HepG2 (cell line): ENCODE measurements at regions not wholly inside any gene's neighbourhood (a gene's known extent, or its start where the extent isn't known, plus 50 kb on each side); places are given as distances from the start of the nearest gene placed in this dataset.
A peak's percentile ranks its signal among the peaks of the same experiment; 100 is the strongest.

Source experiments
- ATAC-seq: fragments of 200-7000 bp; cut with Tn5 transposase; 3 replicates; pipeline ENCODE4 v1.9.1; 2020; ENCODE audit warnings: mild to moderate bottlenecking, moderate library complexity
- BruUV-seq: library from RNA; stranded (reverse); fragments of 400-500 nt; replicated peaks from 2 replicates; lab custom pipeline; 2021; lab: Mats Ljungman, UMichigan
- CTCF ChIA-PET: fragments of 300-600 bp; formaldehyde crosslinking; extraction: SDS; loops from one replicate; lab custom pipeline; 2021; ENCODE audit warnings: low total read pairs, inconsistent platforms, low intra/inter-chr PET ratio; lab: Yijun Ruan, JAX
- POLR2A ChIA-PET: fragments of 350-600 bp; sonication (Branson Sonifier 250); formaldehyde crosslinking; loops from one replicate; lab custom pipeline; 2020; ENCODE audit warnings: antibody characterized with exemption, inconsistent platforms; lab: Yijun Ruan, JAX
- DNase-seq: peaks from one replicate; pipeline ENCODE4 v3.0.0-alpha.2; 2015; ENCODE audit warnings: low spot score
- FAIRE-seq: peaks from 3 replicates; lab custom pipeline; 2011; peaks lifted over from hg19 to GRCh38; lab: Jason Lieb, UNC
- H2AFZ ChIP-seq: one replicate; pipeline ENCODE4 v1.6.1; 2011; ENCODE audit warnings: low read length, inconsistent platforms
- H3K27ac ChIP-seq: fragments of 300-600 bp; 3 replicates; pipeline ENCODE4 v1.8.0; 2011; ENCODE audit warnings: mixed run types, mild to moderate bottlenecking, mixed read lengths, low read length, inconsistent platforms; ENCODE audit not compliant: insufficient read depth; ENCODE audit errors: extremely low read length
- H3K27me3 ChIP-seq, 2 experiments: fragments of 200-600 bp in 1 of 2; 2 replicates in 1 of 2; 3 replicates in 1 of 2; pipeline versions ENCODE4 v1.6.0 to v1.8.0; 2011; ENCODE audit warnings: low read length in 2 of 2, mild to moderate bottlenecking in 2 of 2, moderate library complexity in 2 of 2, inconsistent platforms in 1 of 2; ENCODE audit not compliant: insufficient read depth in 2 of 2, control insufficient read depth in 1 of 2
- H3K36me3 ChIP-seq, 2 experiments: fragments of 200-600 bp in 1 of 2; replicated peaks in 1 of 2; 2 replicates in 1 of 2; 3 replicates in 1 of 2; pipeline versions ENCODE4 v1.5.1 to v1.8.0; 2011; ENCODE audit warnings: low read length in 2 of 2, inconsistent platforms in 1 of 2; ENCODE audit not compliant: insufficient read depth in 2 of 2, control insufficient read depth in 1 of 2
- H3K4me1 ChIP-seq: 2 replicates; pipeline ENCODE4 v1.5.1; 2012; ENCODE audit warnings: low read length, inconsistent platforms; ENCODE audit not compliant: insufficient read depth
- H3K4me2 ChIP-seq: 2 replicates; pipeline ENCODE4 v1.6.0; 2011; ENCODE audit warnings: low read depth, low read length, inconsistent platforms
- H3K4me3 ChIP-seq, 3 experiments: fragments of 200-600 bp in 1 of 3; sonication (generic), shearing (Covaris generic) in 1 of 3; replicated peaks in 1 of 3; 2 replicates each; pipeline ENCODE4 v1.5.1; 2011 to 2016; ENCODE audit warnings: low read length in 3 of 3, inconsistent platforms in 2 of 3, low read depth in 2 of 3, mild to moderate bottlenecking in 2 of 3, control low read depth in 1 of 3, mixed read lengths in 1 of 3; ENCODE audit not compliant: insufficient read depth in 1 of 3
- H3K79me2 ChIP-seq: one replicate; pipeline ENCODE4 v1.6.1; 2011; ENCODE audit warnings: low read length, inconsistent platforms; ENCODE audit not compliant: insufficient read depth
- H3K9ac ChIP-seq: 2 replicates; pipeline ENCODE4 v1.6.0; 2011; ENCODE audit warnings: mild to moderate bottlenecking, low read depth, low read length, inconsistent platforms; ENCODE audit not compliant: insufficient read depth
- H3K9me3 ChIP-seq: 2 replicates; pipeline ENCODE4 v1.5.1; 2012; ENCODE audit warnings: mild to moderate bottlenecking, low read length
- H4K20me1 ChIP-seq: 2 replicates; pipeline ENCODE4 v1.6.0; 2011; ENCODE audit warnings: inconsistent platforms, mild to moderate bottlenecking, low read length, moderate library complexity; ENCODE audit not compliant: insufficient read depth
- E2F2 ChIP-seq: sonication (generic); formaldehyde crosslinking; IDR thresholded peaks from 2 replicates; pipeline ENCODE4 v1.4.0; 2020; ENCODE audit warnings: missing genetic modification reagents, borderline replicate concordance
- FOXO4 ChIP-seq: sonication (generic); formaldehyde crosslinking; conservative IDR thresholded peaks from 2 replicates; pipeline ENCODE4 v1.8.1; 2023; ENCODE audit warnings: missing genetic modification reagents
- FOXP1 ChIP-seq, 2 experiments: fragments of 450-650 bp in 1 of 2; IDR thresholded peaks; 2 replicates each; pipeline ENCODE4 v1.6.1; 2017 to 2018; ENCODE audit warnings: antibody characterized with exemption in 1 of 2
- GZF1 ChIP-seq: sonication (generic); formaldehyde crosslinking; IDR thresholded peaks from 2 replicates; pipeline ENCODE4 v1.5.1; 2020; ENCODE audit warnings: mild to moderate bottlenecking, missing genetic modification reagents
- HNF1A ChIP-seq, 2 experiments: sonication (generic) in 1 of 2; formaldehyde crosslinking in 1 of 2; IDR thresholded peaks; 2 replicates each; pipeline versions ENCODE4 v1.4.0 to v1.6.1; 2016 to 2020; ENCODE audit warnings: borderline replicate concordance in 1 of 2, low read depth in 1 of 2, mild to moderate bottlenecking in 1 of 2, missing genetic modification reagents in 1 of 2
- ISL2 ChIP-seq: sonication (generic); formaldehyde crosslinking; IDR thresholded peaks from 2 replicates; pipeline ENCODE4 v1.5.0; 2020; ENCODE audit warnings: missing genetic modification reagents
- JARID2 ChIP-seq: sonication (generic); formaldehyde crosslinking; IDR thresholded peaks from 2 replicates; pipeline ENCODE4 v1.8.1; 2023; ENCODE audit warnings: missing genetic modification reagents, inconsistent platforms; ENCODE audit not compliant: insufficient replicate concordance
- JUN ChIP-seq: sonication (generic); formaldehyde crosslinking; IDR thresholded peaks from 2 replicates; pipeline ENCODE4 v1.4.0; 2020; ENCODE audit warnings: mild to moderate bottlenecking, missing genetic modification reagents
- KDM3A ChIP-seq: IDR thresholded peaks from 2 replicates; pipeline ENCODE4 v1.6.1; 2018; ENCODE audit warnings: low read depth, missing compliant biosample characterization
- SATB2 ChIP-seq: sonication (generic); formaldehyde crosslinking; IDR thresholded peaks from 2 replicates; pipeline ENCODE4 v1.5.0; 2020; ENCODE audit warnings: missing genetic modification reagents
- SIX1 ChIP-seq: sonication (generic); formaldehyde crosslinking; IDR thresholded peaks from 2 replicates; pipeline ENCODE4 v1.4.0; 2020; ENCODE audit warnings: missing genetic modification reagents, borderline replicate concordance
- SMARCC2 ChIP-seq: fragments of 450-650 bp; IDR thresholded peaks from 2 replicates; pipeline ENCODE4 v1.6.1; 2017; ENCODE audit warnings: antibody characterized with exemption, mild to moderate bottlenecking
- SOX6 ChIP-seq, 2 experiments: fragments of 450-650 bp in 1 of 2; sonication (generic) in 1 of 2; formaldehyde crosslinking in 1 of 2; IDR thresholded peaks; 2 replicates each; pipeline versions ENCODE4 v1.4.0 to v1.6.1; 2017 to 2020; ENCODE audit warnings: antibody characterized with exemption in 1 of 2, mild to moderate bottlenecking in 1 of 2, missing genetic modification reagents in 1 of 2
- WIZ ChIP-seq: sonication (generic); formaldehyde crosslinking; IDR thresholded peaks from 2 replicates; pipeline ENCODE4 v1.5.1; 2020; ENCODE audit warnings: mild to moderate bottlenecking, missing genetic modification reagents
- ZC3H13 ChIP-seq: sonication (generic); formaldehyde crosslinking; IDR thresholded peaks from 2 replicates; pipeline ENCODE4 v1.8.1; 2023; ENCODE audit warnings: mild to moderate bottlenecking, missing genetic modification reagents, moderate library complexity
- ZNF530 ChIP-seq: sonication (generic); formaldehyde crosslinking; IDR thresholded peaks from 2 replicates; pipeline ENCODE4 v1.5.0; 2020; ENCODE audit warnings: low read depth, mild to moderate bottlenecking, missing genetic modification reagents
- in situ Hi-C: cut with HindIII; loops from 2 replicates; pipeline ENCODE4 v1.10.0; 2017; ENCODE audit warnings: low pct_unique_long_range_greater_than_20kb; ENCODE audit not compliant: extremely low pct_ligation_motif_present
- intact Hi-C: fragments of 100-400 bp; cut with micrococcal nuclease; formaldehyde crosslinking; loops from one replicate; pipeline ENCODE4 v1.10.0; 2022; ENCODE audit not compliant: unreplicated experiment
- TF ChIP-seq, protein P1 (sequence below): IDR thresholded peaks from 2 replicates; pipeline ENCODE4 v1.6.1; 2012; ENCODE audit warnings: low read depth, low read length, improper control_type of control experiment

DNA sequence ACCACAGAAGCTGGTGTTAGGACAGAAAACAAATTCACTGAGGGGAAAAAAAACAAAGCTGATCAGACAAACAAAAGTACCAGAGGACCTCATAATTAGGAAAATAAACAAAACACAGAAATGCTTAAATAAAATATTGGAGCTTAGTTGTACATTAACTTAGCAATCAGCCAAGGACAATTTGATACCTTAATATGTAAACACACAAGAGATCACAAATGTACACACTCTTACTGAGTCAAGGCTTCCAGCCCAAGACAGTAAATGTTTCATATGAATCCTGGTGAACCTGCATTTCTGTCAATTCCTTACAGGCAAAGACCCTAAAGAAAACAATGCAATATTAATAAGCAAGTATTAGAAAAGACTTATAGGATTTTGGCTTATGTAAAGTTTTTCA lies 62.0 kb upstream of the SPTLC3 start:
- H3K9ac ChIP-seq, result no peak overlapping the region
- no peaks in the 10 kb centered on the region for H3K27me3 ChIP-seq
- CTCF ChIA-PET, result no interaction called here
- POLR2A ChIA-PET, result no interaction called here
- FAIRE-seq, result no peak
- H3K36me3 ChIP-seq, result no peaks in the 10 kb centered on the region
- H4K20me1 ChIP-seq, result no peaks in the 10 kb centered on the region
- peaks cover 41% of the 10 kb centered on the region for H3K4me1 ChIP-seq
- no peak overlapping the region for H3K4me2 ChIP-seq
- in situ Hi-C loops, result loop anchor here (25.0 kb wide), 1 partner anchor 591 kb away; no protein-coding TSS in a partner anchor
- no peaks in the 10 kb centered on the region for H3K79me2 ChIP-seq
- H3K27ac ChIP-seq, result no peak overlapping the region
- peak; percentile 47; the same call in 1 of the 3 replicates for ATAC-seq
- no peaks in the 10 kb centered on the region for H3K9me3 ChIP-seq
- no peak overlapping the region for H3K4me3 ChIP-seq
- BruUV-seq, result no TSS peak
- DNase-seq, result no peak
- H2AFZ ChIP-seq, result no peak overlapping the region
- intact Hi-C loops, result no loop called here
- TF ChIP-seq GZF1 (CRISPR knock-in tag) (no peak), KDM3A (CRISPR knock-in tag) (no peak), JUN (CRISPR knock-in tag) (no peak), HNF1A (IDR thresholded peaks at IDR 0.05; ENCODE audit: low read depth) (peak; percentile 59), HNF1A (CRISPR knock-in tag; IDR thresholded peaks at IDR 0.05; ENCODE audit: borderline replicate concordance) (no peak), WIZ (CRISPR knock-in tag) (no peak), SMARCC2 (no peak), ZNF530 (CRISPR knock-in tag) (no peak), SOX6 (IDR thresholded peaks at IDR 0.05) (no peak), SOX6 (CRISPR knock-in tag; IDR thresholded peaks at IDR 0.05) (peak; percentile 45; the same call in 1 of the 2 replicates), ZC3H13 (CRISPR knock-in tag) (no peak), FOXP1 (IDR thresholded peaks at IDR 0.05) (no peak), FOXP1 (CRISPR knock-in tag; IDR thresholded peaks at IDR 0.05) (peak; percentile 73), FOXO4 (CRISPR knock-in tag) (0 out of 2 replicates have a peak, but pooled peaks have one; percentile 29), SATB2 (CRISPR knock-in tag) (no peak), JARID2 (CRISPR knock-in tag) (no peak), SIX1 (CRISPR knock-in tag) (peak; percentile 82; the same call in 1 of the 2 replicates), ISL2 (0 out of 2 replicates have a peak, but pooled peaks have one; percentile 33), E2F2 (CRISPR knock-in tag) (no peak)
- TF ChIP-seq, protein P1, sequence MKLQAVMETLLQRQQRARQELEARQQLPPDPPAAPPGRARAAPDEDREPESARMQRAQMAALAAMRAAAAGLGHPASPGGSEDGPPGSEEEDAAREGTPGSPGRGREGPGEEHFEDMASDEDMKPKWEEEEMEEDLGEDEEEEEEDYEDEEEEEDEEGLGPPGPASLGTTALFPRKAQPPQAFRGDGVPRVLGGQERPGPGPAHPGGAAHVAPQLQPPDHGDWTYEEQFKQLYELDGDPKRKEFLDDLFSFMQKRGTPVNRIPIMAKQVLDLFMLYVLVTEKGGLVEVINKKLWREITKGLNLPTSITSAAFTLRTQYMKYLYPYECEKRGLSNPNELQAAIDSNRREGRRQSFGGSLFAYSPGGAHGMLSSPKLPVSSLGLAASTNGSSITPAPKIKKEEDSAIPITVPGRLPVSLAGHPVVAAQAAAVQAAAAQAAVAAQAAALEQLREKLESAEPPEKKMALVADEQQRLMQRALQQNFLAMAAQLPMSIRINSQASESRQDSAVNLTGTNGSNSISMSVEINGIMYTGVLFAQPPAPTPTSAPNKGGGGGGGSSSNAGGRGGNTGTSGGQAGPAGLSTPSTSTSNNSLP, result peak; percentile 63; the same call in 1 of the 2 replicates
